LNCaP clone FGC (cell line): ENCODE measurements at regions not wholly inside any gene's neighbourhood (a gene's known extent, or its start where the extent isn't known, plus 50 kb on each side); places are given as distances from the start of the nearest gene placed in this dataset.
A peak's percentile ranks its signal among the peaks of the same experiment; 100 is the strongest.

ENCODE experiments used
- DNase-seq: peaks from one replicate; pipeline ENCODE4 v3.0.0-alpha.2; 2011; ENCODE audit warnings: low read depth
- H3K4me3 ChIP-seq: 2 replicates; pipeline ENCODE4 v1.5.1; 2011; ENCODE audit warnings: mild to moderate bottlenecking, low read depth, low read length, control low read depth
- CTCF ChIP-seq: IDR thresholded peaks from 2 replicates; pipeline ENCODE4 v1.5.1; 2012; ENCODE audit warnings: mild to moderate bottlenecking; ENCODE audit not compliant: control insufficient read depth, insufficient read depth; ENCODE audit errors: extremely low read depth

GRCh38 chr13:56299650-56300049, 841.1 kb upstream of the PRR20A start:
- H3K4me3 ChIP-seq, result no peak overlapping the region
- DNase-seq, result peak; percentile 62
- TF ChIP-seq CTCF, result no peak

- DNase-seq, result no peak
- no peak overlapping the region for H3K4me3 ChIP-seq
- TF ChIP-seq CTCF, result no peak
Observed at GRCh38 chr13:56314765-56315164, 826.0 kb upstream of the PRR20A start.

- H3K4me3 ChIP-seq, result no peak overlapping the region
- DNase-seq, result no peak
- TF ChIP-seq CTCF, result no peak
Observed at GRCh38 chr13:56317841-56318240, 822.9 kb upstream of the PRR20A start.

- H3K4me3 ChIP-seq, result no peak overlapping the region
- DNase-seq, result no peak
- TF ChIP-seq CTCF, result no peak
Observed at GRCh38 chr13:56332671-56333070, 808.0 kb upstream of the PRR20A start.

GRCh38 chr13:56335775-56336174, 804.9 kb upstream of the PRR20A start:
- no peak overlapping the region for H3K4me3 ChIP-seq
- DNase-seq, result no peak
- no peak for TF ChIP-seq CTCF

- DNase-seq, result no peak
- no peak for TF ChIP-seq CTCF
- H3K4me3 ChIP-seq, result no peak overlapping the region
Observed at GRCh38 chr13:56338421-56338820, 802.3 kb upstream of the PRR20A start.

- no peak for DNase-seq
- no peak overlapping the region for H3K4me3 ChIP-seq
- no peak for TF ChIP-seq CTCF
Observed at GRCh38 chr13:56347014-56347413, 793.7 kb upstream of the PRR20A start.
